ENCODE measurements at regions not wholly inside any gene's neighbourhood (a gene's known extent, or its start where the extent isn't known, plus 50 kb on each side); places are given as distances from the start of the nearest gene placed in this dataset.

GRCh38 chr1:63134501-63135173 lies 187.7 kb upstream of the FOXD3 start:
- TF ChIP-seq CTCF (conservative IDR thresholded peaks at IDR 0.05; ENCODE audit: low read depth in 2 of 2) (no peak), EZH2 (IDR thresholded peaks at IDR 0.05; ENCODE audit: low read depth, unreplicated experiment) (no peak), REST (IDR thresholded peaks at IDR 0.05; ENCODE audit: unreplicated experiment) (no peak), POLR2AphosphoS5 (IDR thresholded peaks at IDR 0.05; ENCODE audit: low read depth) (no peak), EZH2phosphoT487 (IDR thresholded peaks at IDR 0.05; ENCODE audit: unreplicated experiment) (no peak), CREB1 (CRISPR knock-in tag; IDR thresholded peaks at IDR 0.05; ENCODE audit: low read depth) (no peak)
